Uterus (tissue), 2 donors: ENCODE measurements at regions not wholly inside any gene's neighbourhood (a gene's known extent, or its start where the extent isn't known, plus 50 kb on each side); places are given as distances from the start of the nearest gene placed in this dataset.

Experiments
- CTCF ChIP-seq, 4 experiments: fragments of 200-600 bp in 2 of 4; fragments of 450-650 bp in 2 of 4; sonication (generic) in 2 of 4; IDR thresholded peaks; one replicate each; pipeline ENCODE4 v1.5.1; 2016 to 2019; ENCODE audit warnings: antibody characterized with exemption in 4 of 4, mild to moderate bottlenecking in 2 of 4, moderate library complexity in 1 of 4
- POLR2A ChIP-seq, 2 donors: fragments of 450-650 bp; IDR thresholded peaks; one replicate each; pipeline ENCODE4 v1.6.1; 2016; ENCODE audit warnings: antibody characterized with exemption in 2 of 2, mild to moderate bottlenecking in 1 of 2, moderate library complexity in 1 of 2

- TF ChIP-seq POLR2A (IDR thresholded peaks at IDR 0.05) (no peak), CTCF (IDR thresholded peaks at IDR 0.05) (no peak)
Observed at GRCh38 chr15:39358441-39359041, 222.3 kb upstream of the THBS1 start.
